ENCODE measurements at regions not wholly inside any gene's neighbourhood (a gene's known extent, or its start where the extent isn't known, plus 50 kb on each side); places are given as distances from the start of the nearest gene placed in this dataset.

DNA sequence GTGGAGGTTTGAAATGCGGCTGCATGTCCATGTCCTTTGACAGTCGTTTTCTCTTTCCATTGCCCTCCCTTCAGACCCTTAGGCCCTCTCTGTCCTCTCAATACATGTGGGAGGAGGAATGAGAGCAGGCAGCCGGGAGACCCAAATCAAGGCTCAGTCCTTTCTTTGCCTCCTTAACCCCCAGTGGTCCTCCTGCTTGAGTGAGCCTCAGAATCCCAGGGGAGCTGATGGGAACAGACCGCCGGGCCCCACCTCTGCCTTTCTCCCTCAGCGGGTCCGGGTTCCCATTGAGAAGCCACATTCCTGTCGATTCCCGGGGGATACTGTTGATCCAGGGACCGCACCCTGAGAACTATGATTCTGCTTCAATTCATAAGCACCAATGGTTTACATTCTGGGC lies 77.9 kb upstream of the RFLNA start:
- H3K36me3 ChIP-seq (ENCODE audit: control insufficient read depth in 1 of 2, insufficient read depth in 2 of 2, low read length in 2 of 2) = no peaks in the 10 kb centered on the region

More for the DNA sequence above, 77.9 kb upstream of the RFLNA start:
- ATAC-seq (no peak), DNase-seq (ENCODE audit: low read depth, low spot score) (no peak)
- intact Hi-C loops (cut with micrococcal nuclease) = no loop called here
- Histone ChIP-seq H3K4me2 (ENCODE audit: low read length) (no peak overlapping the region), H3K79me2 (ENCODE audit: insufficient read depth, low read length) (no peaks in the 10 kb centered on the region), H3K27me3 (ENCODE audit: insufficient read depth, low read length) (no peaks in the 10 kb centered on the region), H2AFZ (ENCODE audit: low read depth, low read length, poor library complexity, severe bottlenecking) (no peak overlapping the region), H3K4me1 (ENCODE audit: control insufficient read depth in 1 of 2, insufficient read depth in 2 of 2, low read length in 2 of 2) (no peaks in the 10 kb centered on the region), H3K9me3 (ENCODE audit: control insufficient read depth in 1 of 2, insufficient read depth in 1 of 2, low read depth in 1 of 2, low read length in 2 of 2) (peaks cover 4 to 10% of the 10 kb centered on the region in 2 experiments; a peak in 2 of 4 replicates), H4K20me1 (ENCODE audit: insufficient read depth) (no peaks in the 10 kb centered on the region), H3K9ac (ENCODE audit: low read length) (no peak overlapping the region), H3K27ac (ENCODE audit: low read depth, low read length) (no peak overlapping the region), H3K9me2 (ENCODE audit: insufficient read depth) (no peaks in the 10 kb centered on the region), H3K4me3 (replicated peaks in 1 of 2; ENCODE audit: low read depth in 1 of 2, low read length in 2 of 2) (no peak overlapping the region)
- ChIA-PET POLR2A (no interaction called here), CTCF (no interaction called here), RAD21 (ENCODE audit: low non-redundant PET in 1 of 2, low total read pairs in 2 of 2, uncharacterized antibody in 2 of 2, unreplicated experiment in 2 of 2) (no interaction called here)
- BruUV-seq (replicated peaks) = no TSS peak
- TF ChIP-seq, protein P1, sequence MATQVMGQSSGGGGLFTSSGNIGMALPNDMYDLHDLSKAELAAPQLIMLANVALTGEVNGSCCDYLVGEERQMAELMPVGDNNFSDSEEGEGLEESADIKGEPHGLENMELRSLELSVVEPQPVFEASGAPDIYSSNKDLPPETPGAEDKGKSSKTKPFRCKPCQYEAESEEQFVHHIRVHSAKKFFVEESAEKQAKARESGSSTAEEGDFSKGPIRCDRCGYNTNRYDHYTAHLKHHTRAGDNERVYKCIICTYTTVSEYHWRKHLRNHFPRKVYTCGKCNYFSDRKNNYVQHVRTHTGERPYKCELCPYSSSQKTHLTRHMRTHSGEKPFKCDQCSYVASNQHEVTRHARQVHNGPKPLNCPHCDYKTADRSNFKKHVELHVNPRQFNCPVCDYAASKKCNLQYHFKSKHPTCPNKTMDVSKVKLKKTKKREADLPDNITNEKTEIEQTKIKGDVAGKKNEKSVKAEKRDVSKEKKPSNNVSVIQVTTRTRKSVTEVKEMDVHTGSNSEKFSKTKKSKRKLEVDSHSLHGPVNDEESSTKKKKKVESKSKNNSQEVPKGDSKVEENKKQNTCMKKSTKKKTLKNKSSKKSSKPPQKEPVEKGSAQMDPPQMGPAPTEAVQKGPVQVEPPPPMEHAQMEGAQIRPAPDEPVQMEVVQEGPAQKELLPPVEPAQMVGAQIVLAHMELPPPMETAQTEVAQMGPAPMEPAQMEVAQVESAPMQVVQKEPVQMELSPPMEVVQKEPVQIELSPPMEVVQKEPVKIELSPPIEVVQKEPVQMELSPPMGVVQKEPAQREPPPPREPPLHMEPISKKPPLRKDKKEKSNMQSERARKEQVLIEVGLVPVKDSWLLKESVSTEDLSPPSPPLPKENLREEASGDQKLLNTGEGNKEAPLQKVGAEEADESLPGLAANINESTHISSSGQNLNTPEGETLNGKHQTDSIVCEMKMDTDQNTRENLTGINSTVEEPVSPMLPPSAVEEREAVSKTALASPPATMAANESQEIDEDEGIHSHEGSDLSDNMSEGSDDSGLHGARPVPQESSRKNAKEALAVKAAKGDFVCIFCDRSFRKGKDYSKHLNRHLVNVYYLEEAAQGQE (IDR thresholded peaks at IDR 0.05; ENCODE audit: low read depth) = no peak
- no peak for TF ChIP-seq TCF7L2 (IDR thresholded peaks at IDR 0.05; ENCODE audit: borderline replicate concordance, extremely low read depth, insufficient read depth, insufficient read length)
- no peak for TF ChIP-seq SIN3A (IDR thresholded peaks at IDR 0.05; ENCODE audit: low read depth)
- no peak for TF ChIP-seq YY1 (IDR thresholded peaks at IDR 0.05; ENCODE audit: extremely low read depth, insufficient replicate concordance, low read depth, low read length)
- no peak for TF ChIP-seq EGR1 (IDR thresholded peaks at IDR 0.05; ENCODE audit: low read depth)
- TF ChIP-seq SRF (IDR thresholded peaks at IDR 0.05; ENCODE audit: low read depth) = no peak
- no peak for TF ChIP-seq JUND (IDR thresholded peaks at IDR 0.05)
- no peak for TF ChIP-seq EZH2 (IDR thresholded peaks at IDR 0.05)
- no peak for TF ChIP-seq EZH2phosphoT487 (IDR thresholded peaks at IDR 0.05; ENCODE audit: borderline replicate concordance)
- TF ChIP-seq POLR2AphosphoS5 (IDR thresholded peaks at IDR 0.05; ENCODE audit: low read depth, low read length) = no peak
- no peak for TF ChIP-seq POLR2A (IDR thresholded peaks at IDR 0.05; ENCODE audit: borderline replicate concordance, extremely low read depth, insufficient read depth, insufficient read length)
- TF ChIP-seq CBX3 (IDR thresholded peaks at IDR 0.05; ENCODE audit: low read depth) = no peak
- TF ChIP-seq, protein P2, sequence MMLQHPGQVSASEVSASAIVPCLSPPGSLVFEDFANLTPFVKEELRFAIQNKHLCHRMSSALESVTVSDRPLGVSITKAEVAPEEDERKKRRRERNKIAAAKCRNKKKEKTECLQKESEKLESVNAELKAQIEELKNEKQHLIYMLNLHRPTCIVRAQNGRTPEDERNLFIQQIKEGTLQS (IDR thresholded peaks at IDR 0.05) = no peak
- no peak for TF ChIP-seq FOSL1 (IDR thresholded peaks at IDR 0.05; ENCODE audit: low read depth)
